Sigmoid colon (tissue), 6 donors: ENCODE measurements at regions not wholly inside any gene's neighbourhood (a gene's known extent, or its start where the extent isn't known, plus 50 kb on each side); places are given as distances from the start of the nearest gene placed in this dataset.

ENCODE experiments used
- DNase-seq: peaks from one replicate; pipeline ENCODE4 v3.0.0-alpha.2; 2019
- H3K27ac ChIP-seq, 4 donors: fragments of 200-600 bp; sonication (generic); one replicate each; pipeline ENCODE4 v1.5.1; 2016 to 2019; ENCODE audit warnings: mild to moderate bottlenecking in 1 of 4
- H3K27me3 ChIP-seq, 3 donors: fragments of 200-600 bp; sonication (generic); one replicate each; pipeline ENCODE4 v1.5.1; 2019; ENCODE audit warnings: mild to moderate bottlenecking in 1 of 3
- H3K36me3 ChIP-seq, 4 donors: fragments of 200-600 bp; sonication (generic); one replicate each; pipeline ENCODE4 v1.5.1; 2016 to 2019
- H3K4me1 ChIP-seq, 4 donors: fragments of 200-600 bp; sonication (generic); one replicate each; pipeline ENCODE4 v1.5.1; 2017 to 2019
- H3K4me3 ChIP-seq, 4 donors: fragments of 200-600 bp; sonication (generic); one replicate each; pipeline ENCODE4 v1.5.1; 2017 to 2019; ENCODE audit warnings: mild to moderate bottlenecking in 2 of 4, moderate library complexity in 1 of 4
- H3K9me3 ChIP-seq, 4 donors: fragments of 200-600 bp in 3 of 4; sonication (generic) in 3 of 4; one replicate each; pipeline versions ENCODE4 v1.5.1 to v1.6.1; 2013 to 2019
- CTCF ChIP-seq, 4 experiments: fragments of 450-650 bp in 3 of 4; fragments of 200-600 bp in 1 of 4; IDR thresholded peaks; one replicate each; pipeline ENCODE4 v1.5.1; 2016 to 2019; ENCODE audit warnings: antibody characterized with exemption in 4 of 4, mild to moderate bottlenecking in 3 of 4, moderate library complexity in 2 of 4
- EP300 ChIP-seq, 4 donors: sonication (generic); formaldehyde crosslinking; IDR thresholded peaks; one replicate each; pipeline ENCODE4 v1.6.1; 2017; ENCODE audit warnings: antibody characterized with exemption in 4 of 4
- POLR2A ChIP-seq, 2 donors: fragments of 450-650 bp; IDR thresholded peaks; one replicate each; pipeline ENCODE4 v1.6.1; 2016; ENCODE audit warnings: antibody characterized with exemption in 2 of 2, mild to moderate bottlenecking in 2 of 2, moderate library complexity in 2 of 2
- POLR2AphosphoS5 ChIP-seq, 4 donors: sonication (generic); formaldehyde crosslinking; IDR thresholded peaks; one replicate each; pipeline ENCODE4 v1.6.1; 2017; ENCODE audit warnings: antibody characterized with exemption in 4 of 4
- WGBS, 2 donors: extraction: QIAGEN DNeasy Blood & Tissue Kit; methylation state at CpG; one replicate each; pipeline ENCODE4 v1.1.7; 2013; 5-methylcytosine and 5-hydroxymethylcytosine counted together
- intact Hi-C: fragments of 100-400 bp; cut with DNase I; formaldehyde crosslinking; loops from one replicate; pipeline ENCODE4 v1.15.1; 2023
- donor health status: healthy with polysubstance abuse.
- donor health status: healthy.

- H3K36me3 ChIP-seq = no peaks in the 10 kb centered on the region
- no peak overlapping the region for H3K4me3 ChIP-seq
- no peak overlapping the region for H3K27ac ChIP-seq
- peaks cover 0 to 47% (median 23%) of the 10 kb centered on the region in 3 donors for H3K27me3 ChIP-seq
- TF ChIP-seq EP300 (IDR thresholded peaks at IDR 0.05) (no peak), POLR2A (IDR thresholded peaks at IDR 0.05) (no peak), POLR2AphosphoS5 (IDR thresholded peaks at IDR 0.05) (no peak), CTCF (IDR thresholded peaks at IDR 0.05) (no peak)
- H3K9me3 ChIP-seq = no peaks in the 10 kb centered on the region
- intact Hi-C loops = no loop called here
- 77 to 80% methylated on average over 11 of the region's 11 CpGs for WGBS, 2 donors
- H3K4me1 ChIP-seq = peaks cover 0 to 3% (median 0%) of the 10 kb centered on the region in 4 donors
- DNase-seq = peak; percentile 2
Observed at GRCh38 chr20:57066126-57066900, 200.1 kb downstream of the BMP7 start.

- DNase-seq = peak; percentile 50
- Histone ChIP-seq H3K4me1 (no peaks in the 10 kb centered on the region), H3K9me3 (no peaks in the 10 kb centered on the region), H3K4me3 (no peak overlapping the region), H3K27ac (no peak overlapping the region), H3K36me3 (no peaks in the 10 kb centered on the region), H3K27me3 (peaks cover 4 to 60% (median 19%) of the 10 kb centered on the region in 3 donors)
- intact Hi-C loops = no loop called here
- TF ChIP-seq POLR2AphosphoS5 (IDR thresholded peaks at IDR 0.05) (no peak), EP300 (IDR thresholded peaks at IDR 0.05) (no peak), POLR2A (IDR thresholded peaks at IDR 0.05) (no peak), CTCF (IDR thresholded peaks at IDR 0.05) (no peak)
- 63 to 67% methylated on average over 8 of the region's 8 CpGs for WGBS, 2 donors
Observed at GRCh38 chr20:57069442-57069841, 197.0 kb downstream of the BMP7 start.

GRCh38 chr20:57070296-57070695 lies 196.1 kb downstream of the BMP7 start:
- 81 to 82% methylated on average over 1 of the region's 1 CpG for WGBS, 2 donors
- no peaks in the 10 kb centered on the region for H3K9me3 ChIP-seq
- H3K27ac ChIP-seq = no peak overlapping the region
- H3K4me3 ChIP-seq = no peak overlapping the region
- peak; percentile 12 for DNase-seq
- H3K36me3 ChIP-seq = no peaks in the 10 kb centered on the region
- H3K27me3 ChIP-seq = peaks cover 4 to 59% (median 19%) of the 10 kb centered on the region in 3 donors
- intact Hi-C loops = no loop called here
- TF ChIP-seq POLR2AphosphoS5 (IDR thresholded peaks at IDR 0.05) (no peak), CTCF (IDR thresholded peaks at IDR 0.05) (no peak), EP300 (IDR thresholded peaks at IDR 0.05) (no peak), POLR2A (IDR thresholded peaks at IDR 0.05) (no peak)
- no peaks in the 10 kb centered on the region for H3K4me1 ChIP-seq

- TF ChIP-seq POLR2A (IDR thresholded peaks at IDR 0.05) = no peak
- TF ChIP-seq EP300 (IDR thresholded peaks at IDR 0.05) = no peak
- TF ChIP-seq CTCF (IDR thresholded peaks at IDR 0.05) = no peak
- TF ChIP-seq POLR2AphosphoS5 (IDR thresholded peaks at IDR 0.05) = no peak
- Histone ChIP-seq H3K4me1 (no peaks in the 10 kb centered on the region), H3K9me3 (no peaks in the 10 kb centered on the region), H3K4me3 (no peak overlapping the region), H3K27ac (no peak overlapping the region), H3K27me3 (peaks cover 4 to 53% (median 19%) of the 10 kb centered on the region in 3 donors), H3K36me3 (no peaks in the 10 kb centered on the region)
- peak; percentile 38 for DNase-seq
- WGBS, 2 donors = 4 to 10% methylated on average over 14 of the region's 14 CpGs
- intact Hi-C loops = no loop called here
Observed at GRCh38 chr20:57071283-57071731, 195.1 kb downstream of the BMP7 start.
